ENCODE measurements at regions not wholly inside any gene's neighbourhood (a gene's known extent, or its start where the extent isn't known, plus 50 kb on each side); places are given as distances from the start of the nearest gene placed in this dataset.

GRCh38 chr2:150783015-150783414, 295.5 kb upstream of the RND3 start:
- TF ChIP-seq CTCF (IDR thresholded peaks at IDR 0.05), result no peak
- TF ChIP-seq REST (IDR thresholded peaks at IDR 0.05; ENCODE audit: insufficient read depth in 1 of 2, low read depth in 2 of 2, low read length in 1 of 2), result no peak
- TF ChIP-seq POLR2AphosphoS5 (IDR thresholded peaks at IDR 0.05; ENCODE audit: low read depth, low read length), result no peak
